RPMI8226 (cell line): ENCODE measurements at regions not wholly inside any gene's neighbourhood (a gene's known extent, or its start where the extent isn't known, plus 50 kb on each side); places are given as distances from the start of the nearest gene placed in this dataset.

Source experiments
- DNase-seq: peaks from one replicate; pipeline ENCODE4 v3.0.0-alpha.2; 2015

DNA sequence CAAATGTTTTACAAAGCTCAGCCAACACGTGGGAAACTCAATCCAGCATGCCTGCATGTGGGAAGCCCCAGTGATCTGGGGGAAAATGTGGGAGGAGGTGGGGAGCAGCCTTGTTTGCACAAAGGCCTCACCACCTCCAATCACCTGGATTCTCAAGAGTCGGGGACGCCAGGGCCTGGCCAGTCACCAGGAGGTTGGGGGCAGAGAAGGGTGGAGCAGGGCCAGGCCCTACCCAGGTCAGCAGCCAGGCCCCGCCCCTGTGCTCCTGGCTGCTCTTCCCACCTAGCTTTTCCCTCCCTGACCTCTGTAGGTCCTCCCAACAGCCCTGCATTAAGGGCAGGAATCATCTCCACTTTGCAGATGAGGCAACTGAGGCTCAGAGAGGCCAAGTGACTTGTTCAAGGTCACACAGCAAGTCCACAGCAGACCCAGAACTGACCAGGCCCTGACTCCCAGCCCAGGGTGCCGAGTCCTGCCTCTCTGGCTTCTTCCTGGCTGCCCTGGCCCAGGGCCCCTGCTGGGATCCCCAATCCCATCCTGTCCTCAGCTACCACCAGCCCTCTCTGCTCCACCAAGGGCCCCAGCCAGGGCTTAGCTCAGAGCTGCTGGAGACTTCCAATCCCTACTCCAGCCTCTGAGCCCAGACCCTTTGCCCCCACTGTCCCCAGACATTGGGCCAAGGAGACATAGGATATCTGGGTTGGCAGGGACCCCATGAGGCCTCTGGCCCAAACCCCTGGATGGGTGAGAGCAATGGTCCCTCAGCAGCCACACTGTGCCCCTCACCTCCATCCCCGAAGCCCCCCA is 508.6 kb downstream of the PTPRU start:
- no peak for DNase-seq

DNA sequence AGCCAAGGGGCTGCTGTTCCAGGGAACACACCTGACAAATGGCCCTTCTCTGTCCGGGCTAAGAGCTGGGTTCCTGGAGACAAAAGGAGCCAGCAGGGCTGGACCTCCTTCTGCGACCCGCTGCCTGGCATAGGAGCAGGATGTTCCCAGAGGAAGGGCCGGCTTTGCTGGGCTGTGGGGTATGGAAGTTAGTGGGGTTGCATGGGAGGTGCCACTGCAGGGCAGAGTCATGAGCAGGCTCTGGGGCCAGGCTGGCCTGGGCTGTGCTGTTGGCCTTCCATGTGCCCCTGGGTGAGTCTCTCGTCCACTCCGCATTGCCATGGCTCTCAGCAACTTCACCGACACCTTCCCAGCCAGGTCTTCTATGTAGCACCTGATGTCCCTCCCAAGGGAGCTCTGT is 507.6 kb downstream of the PTPRU start:
- DNase-seq = no peak

DNA sequence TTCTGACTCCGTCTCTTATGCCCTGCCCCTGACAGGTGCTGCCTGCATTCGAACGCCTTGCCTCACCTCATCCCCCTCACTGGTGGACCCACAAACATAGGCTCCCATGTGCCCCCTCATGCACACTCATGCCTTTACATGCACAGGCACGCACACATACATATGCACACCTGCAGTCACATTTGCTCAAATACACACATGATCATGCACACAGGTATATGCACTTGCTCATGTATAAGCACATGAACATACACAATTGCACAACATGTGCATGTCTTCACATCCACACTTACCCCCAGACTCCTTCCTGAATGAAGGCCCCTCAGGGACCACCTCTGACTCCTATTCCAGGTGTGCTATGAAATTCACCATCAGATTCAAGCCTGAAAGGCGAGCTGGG is 506.9 kb downstream of the PTPRU start:
- DNase-seq = peak; percentile 39

DNA sequence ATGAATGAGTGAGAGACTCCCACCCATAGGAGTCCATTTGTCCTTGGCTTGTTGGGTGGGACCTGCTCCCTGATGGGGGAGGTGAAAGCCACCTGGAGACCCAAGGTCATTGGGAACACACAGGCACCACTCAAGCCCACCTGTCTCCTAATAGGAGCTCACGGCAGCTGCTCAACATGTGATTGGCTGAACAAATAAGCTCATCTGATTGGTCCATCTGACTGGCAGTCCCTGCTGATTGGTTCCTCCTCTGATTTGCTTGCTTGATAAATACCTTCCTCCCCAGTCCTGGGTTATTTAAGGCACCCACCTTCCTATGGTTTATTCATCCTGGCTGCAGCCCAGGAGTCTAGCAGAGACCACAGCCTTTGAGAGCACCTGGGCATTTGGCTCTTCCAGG is 502.9 kb downstream of the PTPRU start:
- DNase-seq = no peak

DNA sequence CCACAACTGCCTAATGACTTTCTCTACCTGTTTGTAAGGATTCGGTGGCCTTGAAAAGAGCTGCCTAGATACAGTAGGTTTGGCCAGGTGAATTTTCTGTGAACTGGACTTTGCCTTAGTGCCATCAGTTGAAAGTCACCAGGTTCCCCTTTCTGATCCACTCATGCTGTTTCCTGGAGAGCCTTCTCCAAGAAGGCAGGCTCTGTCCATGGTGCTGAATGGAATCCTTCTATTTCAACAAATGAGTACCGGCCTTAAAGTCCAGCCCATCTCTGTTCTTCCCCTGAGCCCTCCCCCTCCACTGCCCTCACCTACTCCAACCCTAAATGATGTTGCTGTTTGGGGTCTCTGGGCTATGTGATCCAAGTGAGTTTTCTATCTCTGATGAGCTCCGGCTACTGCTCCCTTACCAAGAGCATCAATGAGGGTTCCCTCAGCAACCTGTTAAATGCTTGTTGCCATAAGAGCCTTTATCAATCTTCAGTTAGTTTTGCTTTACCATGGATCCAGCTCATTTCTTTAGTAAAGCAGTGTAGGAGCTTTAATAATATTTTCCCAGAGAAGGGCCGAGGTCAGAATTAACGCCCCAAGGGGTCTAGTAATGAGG is 500.4 kb downstream of the PTPRU start:
- DNase-seq = peak; percentile 76

DNA sequence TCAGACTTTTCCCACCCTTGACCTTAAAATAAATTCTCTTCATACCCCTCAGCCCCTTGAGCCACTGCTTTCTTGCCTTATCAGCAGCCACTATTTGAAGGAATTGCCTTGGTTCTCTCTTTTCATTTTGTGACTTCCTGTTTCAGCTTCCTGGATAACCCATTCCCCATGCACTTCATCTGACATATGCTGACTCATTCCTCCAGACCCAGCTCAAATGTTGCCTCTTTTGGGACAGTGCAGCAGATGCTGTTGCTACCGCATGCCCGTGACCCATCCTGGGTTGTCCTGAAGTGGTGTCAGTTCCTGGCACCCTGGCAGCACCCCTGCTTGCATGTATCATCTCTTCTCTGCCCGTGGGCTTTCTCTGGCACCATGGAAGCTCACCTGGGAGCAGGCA is 496.1 kb downstream of the PTPRU start:
- DNase-seq = no peak

DNA sequence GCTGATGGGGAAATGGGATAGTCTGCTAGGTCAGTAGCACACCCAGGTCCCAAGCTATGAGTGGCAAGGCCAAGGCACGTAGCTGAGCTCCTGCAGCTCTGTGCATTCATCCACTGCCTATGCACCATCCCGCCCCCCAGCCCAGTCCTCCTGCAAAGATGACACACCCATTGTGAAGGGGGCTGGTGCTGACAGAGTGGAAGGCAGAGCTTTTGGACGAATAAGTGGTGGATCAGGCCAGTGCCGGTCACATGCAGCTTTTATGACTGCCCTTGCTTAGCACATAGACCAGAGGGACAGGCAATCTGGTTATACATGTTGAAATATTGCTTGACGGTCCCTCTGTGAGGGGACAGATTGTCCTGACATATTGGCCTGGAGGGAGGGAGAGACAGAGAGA is 494.3 kb downstream of the PTPRU start:
- DNase-seq = no peak

DNA sequence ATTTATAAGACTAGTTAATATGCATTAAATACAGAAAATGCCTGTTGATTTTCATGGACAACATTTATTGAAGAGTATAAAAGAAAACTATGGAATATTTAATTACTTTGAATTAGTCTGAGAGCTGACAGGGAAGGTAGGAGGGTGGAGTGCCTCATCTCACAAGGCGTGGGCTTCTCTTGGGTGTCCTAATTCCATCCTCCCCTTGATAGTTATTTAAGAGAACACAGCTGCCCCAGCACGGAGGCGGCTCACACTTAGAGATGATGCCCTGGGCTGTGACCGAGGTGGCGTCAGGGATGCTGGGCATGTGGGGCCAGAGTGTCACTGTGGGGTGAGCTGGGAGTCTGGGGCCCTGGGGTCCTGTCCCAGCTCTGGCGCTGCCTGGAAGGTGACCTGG is 493.0 kb downstream of the PTPRU start:
- DNase-seq = no peak

DNA sequence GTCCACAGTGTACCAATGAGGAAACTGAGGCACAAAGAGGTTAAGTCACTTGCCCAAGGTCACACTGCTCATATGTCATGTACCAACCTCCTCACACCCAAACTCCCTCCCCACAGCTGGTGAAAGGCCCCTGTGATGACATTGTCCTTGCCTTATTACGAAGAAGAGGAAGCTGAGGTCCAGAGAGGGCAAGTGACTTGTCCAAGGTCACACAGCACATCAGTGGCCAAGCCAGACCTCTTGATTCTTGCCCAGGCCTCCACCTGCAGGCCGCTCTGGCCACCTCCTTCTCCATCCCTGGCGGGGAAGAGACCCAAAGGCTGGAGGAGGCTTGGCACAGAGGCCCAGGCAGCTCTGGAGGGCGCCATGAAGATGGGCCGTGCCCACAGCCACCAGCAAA is 492.4 kb downstream of the PTPRU start:
- no peak for DNase-seq

DNA sequence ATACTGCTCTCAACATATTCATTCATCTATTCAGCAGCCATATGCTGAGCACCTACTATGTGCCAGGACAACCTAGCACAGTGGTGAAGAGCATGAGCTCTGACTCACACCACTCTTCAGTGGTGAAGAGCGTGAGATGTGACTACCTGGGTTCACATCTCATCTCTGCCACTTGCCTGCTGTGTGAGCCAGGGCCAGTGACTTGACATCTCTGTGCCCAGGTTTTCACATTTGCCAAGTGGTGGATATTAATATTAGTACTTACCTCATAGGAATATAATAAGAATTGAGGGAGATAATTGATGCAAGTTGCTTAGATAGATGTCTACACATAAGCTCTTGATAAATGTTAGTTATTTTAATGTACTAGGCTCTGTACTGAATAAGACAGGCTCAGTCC is 488.9 kb downstream of the PTPRU start:
- DNase-seq = no peak

DNA sequence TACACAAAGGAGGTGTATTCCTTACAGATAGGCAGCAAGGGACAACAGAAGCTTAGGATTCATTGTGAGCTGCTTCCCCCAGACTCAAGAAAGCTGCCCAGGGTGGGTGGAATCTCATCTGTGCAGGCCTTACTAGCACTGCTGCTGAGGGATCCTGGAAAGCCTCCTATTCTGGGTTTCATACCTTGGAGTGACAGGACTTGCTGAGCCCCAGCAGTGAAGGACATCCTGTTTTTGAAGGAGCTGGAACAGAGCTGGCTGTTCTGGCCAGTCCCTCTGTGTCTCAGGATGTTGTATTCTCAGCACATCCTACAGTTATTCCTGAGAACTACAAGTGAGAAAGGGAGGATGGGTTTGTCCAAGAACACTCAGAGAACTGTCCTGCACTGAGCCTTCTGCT is 486.3 kb downstream of the PTPRU start:
- DNase-seq = no peak

DNA sequence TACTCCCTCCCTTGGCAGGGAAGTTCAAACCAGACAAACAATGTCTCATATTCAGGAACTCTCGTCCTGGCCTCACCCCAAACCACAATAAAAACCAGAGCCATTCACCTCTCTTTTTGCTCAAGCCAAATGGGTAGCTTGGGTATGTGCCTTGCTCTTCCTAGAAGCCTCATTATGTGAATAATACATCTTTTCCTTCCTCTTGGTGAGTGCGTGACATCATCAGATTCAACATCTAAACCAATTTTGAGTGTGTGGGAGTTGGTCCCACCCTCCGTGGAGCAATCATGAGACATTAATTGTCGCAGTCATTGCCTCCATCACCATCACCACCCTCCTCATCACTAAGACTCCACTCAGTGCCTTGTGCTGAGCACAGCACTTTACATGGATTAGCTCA is 482.9 kb downstream of the PTPRU start:
- no peak for DNase-seq

DNA sequence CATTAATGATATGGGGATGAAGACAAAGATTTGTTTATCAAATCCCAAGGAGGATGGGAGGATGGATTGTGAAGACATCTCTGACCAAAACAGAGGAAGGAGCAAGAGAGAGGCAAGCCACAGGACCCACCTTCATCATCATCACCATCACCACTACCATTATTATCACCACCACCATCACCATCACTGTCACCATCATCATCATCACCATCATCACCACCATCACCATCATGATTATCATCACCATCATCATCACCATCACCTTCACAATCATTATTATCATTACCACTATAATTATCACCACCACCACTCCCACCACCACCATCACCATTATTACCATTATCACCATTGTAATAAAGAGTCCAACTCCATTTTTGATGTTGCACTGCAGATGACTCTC is 482.5 kb downstream of the PTPRU start:
- DNase-seq = no peak

DNA sequence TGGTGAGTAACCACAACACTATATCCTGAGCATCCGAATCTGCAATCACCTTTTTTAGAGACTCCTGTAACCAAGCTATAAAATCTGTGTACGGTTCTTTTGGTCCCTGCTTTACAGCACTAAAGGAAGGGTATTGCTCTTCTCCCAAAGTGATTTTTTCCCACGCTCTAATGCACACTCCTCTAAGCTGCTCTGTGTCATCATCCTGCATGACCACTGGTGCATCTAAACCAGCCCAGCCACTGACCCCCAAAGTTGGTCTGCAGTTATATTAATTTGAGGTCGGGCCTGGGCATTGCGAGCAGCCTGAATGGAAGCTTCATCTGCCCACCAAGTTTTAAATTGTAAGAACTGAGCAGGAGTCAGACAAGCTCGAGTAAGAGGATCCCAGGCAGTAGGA is 480.0 kb downstream of the PTPRU start:
- DNase-seq = no peak

DNA sequence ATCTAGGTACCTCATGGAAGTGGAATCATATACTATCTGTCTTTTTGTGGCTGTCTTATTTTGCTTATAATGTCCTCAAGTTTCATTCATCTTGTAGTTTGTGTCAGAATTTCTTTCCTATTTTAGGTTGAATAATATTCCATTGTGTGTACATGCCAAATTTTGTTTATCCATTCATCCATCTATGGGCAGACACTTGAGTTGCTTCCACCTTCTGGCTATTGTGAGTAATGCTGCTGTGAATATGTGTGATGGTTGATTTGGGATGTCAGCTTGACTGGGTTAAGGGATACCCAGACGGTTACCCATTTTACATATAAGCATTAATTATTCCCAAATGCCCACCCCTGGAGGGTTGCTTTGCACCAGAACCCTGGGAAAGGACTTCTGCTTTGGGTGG is 477.5 kb downstream of the PTPRU start:
- DNase-seq = no peak

DNA sequence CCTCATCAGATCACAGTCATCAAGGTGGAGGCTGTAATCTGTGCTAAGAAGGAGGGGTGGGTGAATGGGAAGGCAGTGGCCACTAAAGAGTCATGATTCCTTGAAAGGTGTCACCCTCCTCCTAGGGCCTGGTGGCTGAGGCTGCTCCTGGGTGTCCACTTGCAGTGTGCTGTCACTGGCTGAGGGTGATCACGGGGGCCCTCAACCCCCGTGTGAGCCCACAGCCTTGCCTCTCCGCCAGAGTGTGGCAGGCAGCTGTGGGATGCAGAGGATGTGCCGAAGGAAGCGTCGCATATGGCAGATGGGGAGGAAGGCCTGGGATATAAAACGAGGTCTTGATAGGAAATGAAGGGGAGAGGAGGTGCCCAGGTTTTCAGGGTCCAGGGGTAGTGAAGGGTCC is 476.5 kb downstream of the PTPRU start:
- DNase-seq = no peak

DNA sequence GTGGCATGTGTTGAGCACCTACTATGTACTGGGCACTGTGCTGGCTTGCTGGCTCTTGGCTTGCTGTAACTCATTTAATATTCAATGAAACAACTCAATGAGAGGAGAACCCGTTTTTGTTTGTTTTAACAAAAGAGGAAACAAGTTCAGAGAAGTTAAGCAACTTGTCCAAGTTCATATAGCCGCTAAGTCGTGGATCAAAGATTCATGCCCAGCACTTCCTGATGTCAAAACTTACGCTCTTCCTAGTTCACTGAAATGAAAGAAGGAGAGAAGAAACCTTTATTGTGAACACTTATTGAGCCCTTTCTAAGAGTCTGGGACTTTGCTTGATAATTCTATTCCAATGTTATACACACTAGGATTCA is 475.9 kb downstream of the PTPRU start:
- DNase-seq = no peak

DNA sequence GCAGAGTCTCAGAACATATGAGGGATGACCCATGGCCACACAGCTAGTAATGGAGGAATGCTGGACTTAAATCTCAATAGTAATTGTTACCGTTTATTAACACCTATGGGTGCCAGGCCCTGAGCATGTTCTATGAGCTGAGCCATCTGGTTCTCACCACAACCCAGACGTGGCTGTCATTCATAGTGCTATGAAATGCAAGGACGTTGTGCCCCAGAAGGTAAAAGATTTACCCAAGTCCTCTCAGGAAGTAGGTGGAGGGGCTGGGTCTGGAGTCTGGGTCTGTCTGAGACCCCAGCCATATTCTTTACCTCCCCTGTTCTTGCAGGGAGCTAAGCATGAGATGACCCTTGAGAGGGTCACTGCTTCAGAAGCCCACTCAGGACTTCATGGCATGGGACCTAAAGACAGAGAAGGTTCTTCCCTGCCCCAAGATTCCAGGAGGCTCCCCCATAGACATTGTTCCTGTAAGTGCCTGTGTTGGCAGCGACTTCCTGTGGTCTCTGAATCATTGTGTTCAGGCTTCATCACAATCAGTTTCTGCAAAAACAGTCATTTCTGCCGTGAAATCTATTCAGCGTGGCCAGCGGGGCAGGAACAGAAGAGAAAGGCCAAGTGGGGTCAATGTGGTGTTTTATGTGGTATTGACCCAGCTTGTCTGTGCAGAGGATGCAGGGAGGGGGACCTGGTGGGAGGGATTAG is 475.4 kb downstream of the PTPRU start:
- DNase-seq = no peak

DNA sequence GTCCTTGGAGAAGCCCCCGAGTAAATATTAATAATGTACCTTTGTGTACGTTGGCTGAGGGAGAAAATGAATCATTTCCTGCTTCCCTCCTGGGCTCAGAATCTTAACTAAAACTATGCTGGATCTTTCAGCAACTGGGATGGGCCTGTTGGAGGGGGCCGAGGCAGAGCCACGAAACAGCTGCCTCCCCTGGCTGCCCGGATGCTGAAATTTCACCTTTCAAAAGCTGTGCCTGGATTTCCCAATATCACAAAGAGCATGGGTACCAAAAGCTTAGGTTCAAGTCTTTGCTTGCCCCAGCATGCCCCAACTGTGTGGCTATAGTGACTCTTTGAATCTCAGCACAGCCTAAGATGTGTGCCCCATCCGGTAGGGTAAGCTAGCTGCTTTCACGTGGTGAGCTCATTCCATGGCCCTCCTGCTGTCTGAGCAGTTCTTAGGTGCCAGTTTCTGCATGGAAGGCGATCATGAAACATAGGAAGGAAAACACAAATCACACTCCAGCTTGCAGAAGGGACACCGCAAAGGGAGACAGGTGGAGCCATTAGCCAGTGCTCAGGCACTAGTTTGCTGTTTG is 473.5 kb downstream of the PTPRU start:
- no peak for DNase-seq

DNA sequence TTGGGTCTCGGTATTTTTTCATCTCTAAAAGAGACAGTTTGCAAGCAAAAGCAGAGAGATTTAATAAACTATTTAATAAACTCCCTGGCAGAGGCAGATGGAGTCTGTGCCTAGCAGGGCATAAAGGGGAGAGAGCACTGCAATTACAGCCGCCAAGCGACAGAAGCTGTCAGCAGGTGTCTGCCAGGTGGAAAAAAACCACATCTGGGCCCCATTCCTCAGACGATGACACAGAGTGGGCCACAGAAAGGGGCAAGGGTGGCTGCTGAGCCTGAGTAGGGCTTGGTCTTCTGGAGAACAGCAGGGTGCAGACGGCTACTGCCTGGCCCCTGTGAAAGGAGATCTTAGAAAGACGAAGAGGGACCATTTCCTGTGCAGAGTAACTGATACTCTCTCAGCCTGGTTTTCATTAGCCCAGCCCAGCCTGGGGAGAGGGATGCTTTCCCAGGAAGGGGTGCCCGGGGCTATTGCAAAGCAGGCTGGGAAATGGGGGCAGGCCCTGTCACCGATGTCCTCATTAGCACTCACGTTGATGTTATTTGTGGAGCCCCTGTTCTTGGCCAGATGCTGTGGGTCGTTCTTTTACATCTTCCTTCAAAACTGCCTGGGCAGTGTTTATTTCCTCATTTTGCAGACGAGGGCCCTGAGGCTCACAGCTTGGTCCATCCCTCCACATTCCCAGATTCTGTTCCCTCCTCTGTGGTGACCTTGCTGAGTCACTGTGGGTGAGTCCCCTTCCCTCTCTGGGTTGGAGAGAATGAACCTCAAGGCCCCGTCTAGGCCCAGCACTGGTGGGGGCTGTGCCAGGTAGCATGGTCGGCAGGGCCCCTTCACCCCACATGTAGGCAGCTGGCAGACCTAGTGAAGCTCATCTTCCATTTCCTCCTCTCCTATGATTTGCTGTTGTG is 472.7 kb downstream of the PTPRU start:
- DNase-seq = no peak

DNA sequence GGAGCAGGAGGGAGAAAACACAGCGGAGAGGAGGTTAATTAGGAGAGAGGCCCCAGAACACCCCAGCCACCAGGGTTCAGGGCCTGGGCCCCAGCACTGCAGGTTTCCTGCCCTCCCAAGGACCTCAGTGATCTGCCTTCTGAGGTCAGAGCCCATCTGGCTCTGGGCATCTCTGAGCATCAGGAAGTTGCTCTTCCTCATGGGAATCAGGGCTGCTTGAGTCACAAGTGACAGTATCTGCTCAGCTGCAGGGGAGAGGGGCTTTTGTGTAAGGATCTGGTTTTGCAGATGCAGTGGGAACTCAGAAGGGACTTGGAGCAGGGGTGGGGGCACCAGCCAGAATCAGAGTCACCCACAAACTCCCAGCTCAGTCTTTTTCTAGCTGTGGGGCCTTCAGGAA is 472.1 kb downstream of the PTPRU start:
- DNase-seq = no peak

DNA sequence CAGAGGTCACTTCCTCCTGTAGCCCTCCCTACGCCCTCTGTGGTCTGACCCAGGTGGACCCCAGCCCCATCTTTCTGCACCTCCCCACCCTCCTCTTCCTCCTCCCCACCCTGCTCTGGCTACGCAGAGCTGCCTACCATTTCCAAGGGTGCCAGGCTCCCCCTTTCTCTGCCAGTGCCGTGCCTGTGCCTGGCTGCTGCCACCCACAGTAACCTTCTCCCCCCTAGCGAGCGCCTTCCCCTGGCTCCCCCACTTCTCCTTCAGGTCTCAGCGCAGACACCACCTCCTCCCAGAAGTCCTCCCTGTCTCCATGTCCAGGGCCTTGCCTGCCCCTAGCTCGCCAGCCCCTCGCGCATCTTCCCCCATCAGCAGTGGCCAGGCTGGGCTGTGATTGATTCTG is 471.5 kb downstream of the PTPRU start:
- no peak for DNase-seq

DNA sequence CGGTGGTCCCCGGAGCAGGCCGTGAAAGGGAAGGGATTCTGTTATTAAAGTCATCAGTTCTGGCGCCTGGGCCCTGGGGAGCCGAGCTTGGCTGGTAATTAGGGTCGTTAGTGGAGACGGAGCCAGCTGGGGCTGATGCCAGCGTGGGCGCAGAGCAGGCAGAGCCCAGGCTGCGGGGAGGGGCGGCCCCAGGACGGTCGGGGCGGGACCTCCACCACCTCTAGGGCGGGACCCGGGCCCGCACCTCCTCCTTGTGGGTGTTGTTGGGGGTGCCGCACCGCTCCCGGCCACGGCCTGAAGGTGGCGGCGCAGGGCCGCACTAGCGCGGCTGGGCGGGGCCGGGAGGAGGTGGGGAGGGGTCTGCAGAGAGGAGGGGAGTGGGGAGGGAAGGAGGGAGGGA is 470.6 kb downstream of the PTPRU start:
- peak; percentile 73 for DNase-seq
